DOHH2 (cell line): ENCODE measurements at regions not wholly inside any gene's neighbourhood (a gene's known extent, or its start where the extent isn't known, plus 50 kb on each side); places are given as distances from the start of the nearest gene placed in this dataset.

Source experiments
- EZH2phosphoT487 ChIP-seq: fragments of 200-600 bp; sonication (generic); IDR thresholded peaks from 2 replicates; pipeline ENCODE4 v1.6.1; 2017; ENCODE audit warnings: borderline replicate concordance, mild to moderate bottlenecking, antibody characterized with exemption, low read length, moderate library complexity, mixed read lengths
- TF ChIP-seq, protein P1 (sequence below): fragments of 200-600 bp; sonication (generic); IDR thresholded peaks from one replicate; pipeline ENCODE4 v1.5.1; 2014; ENCODE audit warnings: antibody characterized with exemption, mild to moderate bottlenecking, low read depth, low read length; ENCODE audit not compliant: poor library complexity, severe bottlenecking

GRCh38 chr7:33667196-33667595 is 238.1 kb upstream of the BMPER start:
- TF ChIP-seq, protein P1, sequence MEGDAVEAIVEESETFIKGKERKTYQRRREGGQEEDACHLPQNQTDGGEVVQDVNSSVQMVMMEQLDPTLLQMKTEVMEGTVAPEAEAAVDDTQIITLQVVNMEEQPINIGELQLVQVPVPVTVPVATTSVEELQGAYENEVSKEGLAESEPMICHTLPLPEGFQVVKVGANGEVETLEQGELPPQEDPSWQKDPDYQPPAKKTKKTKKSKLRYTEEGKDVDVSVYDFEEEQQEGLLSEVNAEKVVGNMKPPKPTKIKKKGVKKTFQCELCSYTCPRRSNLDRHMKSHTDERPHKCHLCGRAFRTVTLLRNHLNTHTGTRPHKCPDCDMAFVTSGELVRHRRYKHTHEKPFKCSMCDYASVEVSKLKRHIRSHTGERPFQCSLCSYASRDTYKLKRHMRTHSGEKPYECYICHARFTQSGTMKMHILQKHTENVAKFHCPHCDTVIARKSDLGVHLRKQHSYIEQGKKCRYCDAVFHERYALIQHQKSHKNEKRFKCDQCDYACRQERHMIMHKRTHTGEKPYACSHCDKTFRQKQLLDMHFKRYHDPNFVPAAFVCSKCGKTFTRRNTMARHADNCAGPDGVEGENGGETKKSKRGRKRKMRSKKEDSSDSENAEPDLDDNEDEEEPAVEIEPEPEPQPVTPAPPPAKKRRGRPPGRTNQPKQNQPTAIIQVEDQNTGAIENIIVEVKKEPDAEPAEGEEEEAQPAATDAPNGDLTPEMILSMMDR: no peak
- no peak for TF ChIP-seq EZH2phosphoT487
